H9 (cell line): ENCODE measurements at regions not wholly inside any gene's neighbourhood (a gene's known extent, or its start where the extent isn't known, plus 50 kb on each side); places are given as distances from the start of the nearest gene placed in this dataset.

Experiments
- DNase-seq: peaks from one replicate; pipeline ENCODE4 v3.0.0-alpha.2; 2017
- H2AFZ ChIP-seq: one replicate; pipeline ENCODE4 v1.6.1; 2013; ENCODE audit warnings: mild to moderate bottlenecking, low read length, control low read depth, moderate library complexity
- H2AK5ac ChIP-seq: 2 replicates; pipeline ENCODE4 v1.6.1; 2013; ENCODE audit warnings: low read length, control low read depth, mixed read lengths; ENCODE audit not compliant: insufficient read length
- H2BK120ac ChIP-seq: one replicate; pipeline ENCODE4 v1.6.1; 2013; ENCODE audit warnings: low read depth, mild to moderate bottlenecking, low read length, control low read depth, inconsistent platforms; ENCODE audit not compliant: poor library complexity, severe bottlenecking
- H2BK12ac ChIP-seq: 2 replicates; pipeline ENCODE4 v1.6.1; 2013; ENCODE audit warnings: low read length, control low read depth, mixed read lengths, low read depth; ENCODE audit not compliant: insufficient read length
- H2BK15ac ChIP-seq: 2 replicates; pipeline ENCODE4 v1.6.1; 2013; ENCODE audit warnings: low read depth, low read length, control low read depth
- H2BK20ac ChIP-seq: one replicate; pipeline ENCODE4 v1.6.1; 2013; ENCODE audit warnings: low read depth, mild to moderate bottlenecking, low read length, control low read depth, inconsistent platforms; ENCODE audit not compliant: poor library complexity, severe bottlenecking
- H2BK5ac ChIP-seq: 2 replicates; pipeline ENCODE4 v1.6.1; 2013; ENCODE audit warnings: low read length, control low read depth, mixed read lengths; ENCODE audit not compliant: insufficient read length
- H3K14ac ChIP-seq: 2 replicates; pipeline ENCODE4 v1.6.1; 2013; ENCODE audit warnings: low read length, control low read depth; ENCODE audit not compliant: insufficient read depth
- H3K18ac ChIP-seq: 2 replicates; pipeline ENCODE4 v1.6.1; 2013; ENCODE audit warnings: low read depth, mild to moderate bottlenecking, mixed read lengths, low read length, control low read depth; ENCODE audit not compliant: insufficient read length
- H3K23ac ChIP-seq: 2 replicates; pipeline ENCODE4 v1.6.1; 2013; ENCODE audit warnings: low read length, control low read depth, mixed read lengths, low read depth; ENCODE audit not compliant: insufficient read length
- H3K23me2 ChIP-seq: 2 replicates; pipeline ENCODE4 v1.6.1; 2013; ENCODE audit warnings: low read depth, mild to moderate bottlenecking, mixed read lengths, low read length, control low read depth; ENCODE audit not compliant: insufficient read length, poor library complexity, severe bottlenecking
- H3K27ac ChIP-seq: 2 replicates; pipeline ENCODE4 v1.5.1; 2013; ENCODE audit warnings: low read length, control low read depth, mixed read lengths, low read depth; ENCODE audit not compliant: insufficient read length
- H3K27me3 ChIP-seq: 2 replicates; pipeline ENCODE4 v1.6.1; 2013; ENCODE audit warnings: low read length, control low read depth, inconsistent platforms; ENCODE audit not compliant: insufficient read depth
- H3K4ac ChIP-seq: 2 replicates; pipeline ENCODE4 v1.6.1; 2013; ENCODE audit warnings: low read depth, mild to moderate bottlenecking, control low read depth, inconsistent platforms, low read length, moderate library complexity
- H3K4me1 ChIP-seq: 2 replicates; pipeline ENCODE4 v1.6.1; 2013; ENCODE audit warnings: low read length, control low read depth, inconsistent platforms; ENCODE audit not compliant: insufficient read depth
- H3K4me2 ChIP-seq: 2 replicates; pipeline ENCODE4 v1.6.1; 2013; ENCODE audit warnings: low read length, control low read depth, mixed read lengths; ENCODE audit not compliant: insufficient read length, insufficient read depth
- H3K56ac ChIP-seq: 2 replicates; pipeline ENCODE4 v1.6.1; 2013; ENCODE audit warnings: low read depth, mild to moderate bottlenecking, mixed read lengths, low read length, control low read depth; ENCODE audit not compliant: insufficient read length
- H3K79me1 ChIP-seq: 2 replicates; pipeline ENCODE4 v1.6.1; 2013; ENCODE audit warnings: low read depth, mild to moderate bottlenecking, moderate library complexity, low read length, control low read depth, inconsistent platforms; ENCODE audit not compliant: insufficient read depth, poor library complexity, severe bottlenecking
- H3K79me2 ChIP-seq: 2 replicates; pipeline ENCODE4 v1.6.1; 2013; ENCODE audit warnings: low read length, control low read depth, inconsistent platforms; ENCODE audit not compliant: insufficient read depth
- H3K9ac ChIP-seq: 2 replicates; pipeline ENCODE4 v1.6.1; 2013; ENCODE audit warnings: low read length, control low read depth, mixed read lengths; ENCODE audit not compliant: insufficient read length; ENCODE audit errors: extremely low read depth
- H3K9me3 ChIP-seq: one replicate; pipeline ENCODE4 v1.6.1; 2013; ENCODE audit warnings: low read depth, low read length, inconsistent platforms; ENCODE audit not compliant: control insufficient read depth
- H3T11ph ChIP-seq: one replicate; pipeline ENCODE4 v1.6.1; 2013; ENCODE audit warnings: mild to moderate bottlenecking, low read length, control low read depth, inconsistent platforms
- H4K20me1 ChIP-seq: one replicate; pipeline ENCODE4 v1.6.1; 2013; ENCODE audit not compliant: control insufficient read depth, insufficient read length, insufficient read depth
- H4K5ac ChIP-seq: 2 replicates; pipeline ENCODE4 v1.6.1; 2013; ENCODE audit warnings: low read depth, mild to moderate bottlenecking, mixed read lengths, low read length, control low read depth; ENCODE audit not compliant: insufficient read length
- H4K8ac ChIP-seq: replicated peaks from 2 replicates; pipeline ENCODE4 v1.6.1; 2013; ENCODE audit warnings: low read length, control low read depth, mixed read lengths, low read depth; ENCODE audit not compliant: insufficient read length
- H4K91ac ChIP-seq: 2 replicates; pipeline ENCODE4 v1.6.1; 2013; ENCODE audit warnings: low read depth, mild to moderate bottlenecking, moderate library complexity, mixed read lengths, low read length, control low read depth; ENCODE audit not compliant: insufficient read length
- H3K27ac Mint-ChIP-seq, 3 experiments: 2 replicates in 2 of 3; 3 replicates in 1 of 3; pipeline ENCODE4 v1.8.0; 2020 to 2021; ENCODE audit warnings: mixed read lengths in 3 of 3, mild to moderate bottlenecking in 1 of 3, moderate library complexity in 1 of 3
- H3K27me3 Mint-ChIP-seq: 2 replicates; pipeline ENCODE4 v1.8.0; 2021; ENCODE audit warnings: low read depth, mild to moderate bottlenecking, moderate library complexity, mixed read lengths
- H3K36me3 Mint-ChIP-seq, 3 experiments: 2 replicates in 2 of 3; 3 replicates in 1 of 3; pipeline ENCODE4 v1.8.0; 2020 to 2021; ENCODE audit warnings: low read depth in 3 of 3, mixed read lengths in 3 of 3; ENCODE audit not compliant: insufficient read depth in 1 of 3
- H3K4me1 Mint-ChIP-seq, 2 experiments: 2 replicates each; pipeline ENCODE4 v1.8.0; 2020; ENCODE audit warnings: mixed read lengths in 2 of 2
- H3K4me3 Mint-ChIP-seq, 2 experiments: 2 replicates in 1 of 2; 3 replicates in 1 of 2; pipeline ENCODE4 v1.8.0; 2020 to 2021; ENCODE audit warnings: mild to moderate bottlenecking in 2 of 2, mixed read lengths in 2 of 2, moderate library complexity in 1 of 2
- H3K9me3 Mint-ChIP-seq, 2 experiments: 2 replicates in 1 of 2; 3 replicates in 1 of 2; pipeline ENCODE4 v1.8.0; 2020; ENCODE audit warnings: mild to moderate bottlenecking in 2 of 2, mixed read lengths in 2 of 2, moderate library complexity in 1 of 2
- WGBS: extraction: QIAGEN DNeasy Blood & Tissue Kit; methylation state at CpG from one replicate; pipeline ENCODE4 v1.1.7; 2013; ENCODE audit warnings: missing lambda C conversion rate, low lambda C conversion rate, mixed read lengths; ENCODE audit not compliant: insufficient read length; ENCODE audit errors: extremely low coverage; 5-methylcytosine and 5-hydroxymethylcytosine counted together
- TF ChIP-seq, protein P1 (sequence below): fragments of 200-600 bp; sonication (generic); conservative IDR thresholded peaks from 3 replicates; pipeline ENCODE4 v1.8.0; 2021; ENCODE audit warnings: antibody characterized with exemption, mild to moderate bottlenecking

DNA sequence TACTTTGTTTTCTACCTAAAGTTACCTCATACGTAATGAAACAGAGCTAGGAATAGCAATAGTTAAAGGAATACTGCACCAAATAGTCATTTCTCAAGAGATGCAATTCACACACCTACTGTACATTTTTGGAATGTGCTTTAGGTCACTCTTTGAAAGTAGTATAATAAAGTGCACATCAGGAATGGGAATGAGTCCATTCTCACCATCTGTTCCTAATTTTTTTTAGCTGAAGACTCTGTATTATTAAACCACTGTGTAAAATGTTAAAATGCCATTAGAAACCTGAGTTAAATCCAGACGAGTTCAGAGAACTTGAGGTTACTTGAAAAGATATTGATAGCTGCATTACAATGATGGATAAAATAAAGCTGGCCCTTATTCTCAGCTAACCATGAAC is 51.9 kb upstream of the EPHA7 start:
- Histone ChIP-seq H3K27me3 (no peaks in the 10 kb centered on the region), H3K79me2 (no peaks in the 10 kb centered on the region), H3K9me3 (no peaks in the 10 kb centered on the region), H4K5ac (no peak overlapping the region), H3K79me1 (no peaks in the 10 kb centered on the region), H3T11ph (no peak overlapping the region), H3K23me2 (no peaks in the 10 kb centered on the region), H4K91ac (no peak overlapping the region), H4K20me1 (no peaks in the 10 kb centered on the region), H3K56ac (no peak overlapping the region), H3K9ac (no peak overlapping the region), H2AFZ (no peak overlapping the region), H3K27ac (no peak overlapping the region), H3K14ac (no peak overlapping the region), H2AK5ac (no peak overlapping the region), H2BK20ac (no peak overlapping the region), H2BK5ac (no peak overlapping the region), H3K4ac (no peak overlapping the region), H4K8ac (no peak overlapping the region), H3K4me2 (no peak overlapping the region), H2BK12ac (no peak overlapping the region), H2BK15ac (no peak overlapping the region), H3K4me1 (no peaks in the 10 kb centered on the region), H3K23ac (no peak overlapping the region), H3K18ac (no peak overlapping the region), H2BK120ac (no peak overlapping the region)
- TF ChIP-seq, protein P1, sequence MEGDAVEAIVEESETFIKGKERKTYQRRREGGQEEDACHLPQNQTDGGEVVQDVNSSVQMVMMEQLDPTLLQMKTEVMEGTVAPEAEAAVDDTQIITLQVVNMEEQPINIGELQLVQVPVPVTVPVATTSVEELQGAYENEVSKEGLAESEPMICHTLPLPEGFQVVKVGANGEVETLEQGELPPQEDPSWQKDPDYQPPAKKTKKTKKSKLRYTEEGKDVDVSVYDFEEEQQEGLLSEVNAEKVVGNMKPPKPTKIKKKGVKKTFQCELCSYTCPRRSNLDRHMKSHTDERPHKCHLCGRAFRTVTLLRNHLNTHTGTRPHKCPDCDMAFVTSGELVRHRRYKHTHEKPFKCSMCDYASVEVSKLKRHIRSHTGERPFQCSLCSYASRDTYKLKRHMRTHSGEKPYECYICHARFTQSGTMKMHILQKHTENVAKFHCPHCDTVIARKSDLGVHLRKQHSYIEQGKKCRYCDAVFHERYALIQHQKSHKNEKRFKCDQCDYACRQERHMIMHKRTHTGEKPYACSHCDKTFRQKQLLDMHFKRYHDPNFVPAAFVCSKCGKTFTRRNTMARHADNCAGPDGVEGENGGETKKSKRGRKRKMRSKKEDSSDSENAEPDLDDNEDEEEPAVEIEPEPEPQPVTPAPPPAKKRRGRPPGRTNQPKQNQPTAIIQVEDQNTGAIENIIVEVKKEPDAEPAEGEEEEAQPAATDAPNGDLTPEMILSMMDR, result no peak
- DNase-seq, result no peak
- Mint-ChIP-seq H3K27ac (no peak overlapping the region), H3K36me3 (no peaks in the 10 kb centered on the region), H3K4me1 (peaks cover 2 to 12% of the 10 kb centered on the region in 2 experiments), H3K9me3 (no peaks in the 10 kb centered on the region), H3K4me3 (no peak overlapping the region), H3K27me3 (no peaks in the 10 kb centered on the region)
- no CpG with 5 or more reads among the region's 2 CpGs for WGBS
